Prostate gland (tissue), 2 donors: ENCODE measurements at regions not wholly inside any gene's neighbourhood (a gene's known extent, or its start where the extent isn't known, plus 50 kb on each side); places are given as distances from the start of the nearest gene placed in this dataset.

Experiments used
- DNase-seq: peaks from one replicate; pipeline ENCODE4 v3.0.0-alpha.2; 2019; ENCODE audit warnings: low spot score
- H3K27ac ChIP-seq, 2 donors: fragments of 200-600 bp; sonication (generic); 2 replicates each; pipeline ENCODE4 v1.5.1; 2017 to 2019
- H3K27me3 ChIP-seq: fragments of 200-600 bp; sonication (generic); replicated peaks from 2 replicates; pipeline ENCODE4 v1.5.1; 2019; ENCODE audit not compliant: insufficient read depth
- H3K36me3 ChIP-seq, 2 donors: fragments of 200-600 bp; sonication (generic); 1 replicate in 1 of 2; 2 replicates in 1 of 2; pipeline versions ENCODE4 v1.5.1 to v1.8.1; 2017 to 2019
- H3K4me1 ChIP-seq: fragments of 200-600 bp; sonication (generic); replicated peaks from 2 replicates; pipeline ENCODE4 v1.5.1; 2019
- H3K4me3 ChIP-seq, 2 donors: fragments of 200-600 bp; sonication (generic); 2 replicates each; pipeline ENCODE4 v1.5.1; 2017 to 2019
- H3K9me3 ChIP-seq: fragments of 200-600 bp; sonication (generic); 2 replicates; pipeline ENCODE4 v1.5.1; 2017
- POLR2A ChIP-seq: fragments of 450-650 bp; IDR thresholded peaks from one replicate; pipeline ENCODE4 v1.6.1; 2016; ENCODE audit warnings: antibody characterized with exemption, mild to moderate bottlenecking
- POLR2AphosphoS5 ChIP-seq: sonication (generic); formaldehyde crosslinking; IDR thresholded peaks from one replicate; pipeline ENCODE4 v1.6.1; 2017; ENCODE audit warnings: antibody characterized with exemption
- WGBS: methylation state at CpG from one replicate; pipeline ENCODE4 v1.1.5; 2018; 5-methylcytosine and 5-hydroxymethylcytosine counted together
- intact Hi-C: fragments of 100-400 bp; cut with DNase I; formaldehyde crosslinking; loops from one replicate; pipeline ENCODE4 v1.14.2; 2022
- TF ChIP-seq, protein P1 (sequence below), 4 experiments: fragments of 200-600 bp in 2 of 4; fragments of 450-650 bp in 2 of 4; sonication (generic) in 2 of 4; IDR thresholded peaks; 1 replicate in 3 of 4; 2 replicates in 1 of 4; pipeline ENCODE4 v1.5.1; 2016 to 2019; ENCODE audit warnings: antibody characterized with exemption in 4 of 4, mild to moderate bottlenecking in 2 of 4, moderate library complexity in 2 of 4

- H3K27ac ChIP-seq = no peak overlapping the region
- DNase-seq = no peak
These were observed 483.7 kb upstream of the PIK3R1 start for GRCh38 chr5:67731886-67732285.

DNA sequence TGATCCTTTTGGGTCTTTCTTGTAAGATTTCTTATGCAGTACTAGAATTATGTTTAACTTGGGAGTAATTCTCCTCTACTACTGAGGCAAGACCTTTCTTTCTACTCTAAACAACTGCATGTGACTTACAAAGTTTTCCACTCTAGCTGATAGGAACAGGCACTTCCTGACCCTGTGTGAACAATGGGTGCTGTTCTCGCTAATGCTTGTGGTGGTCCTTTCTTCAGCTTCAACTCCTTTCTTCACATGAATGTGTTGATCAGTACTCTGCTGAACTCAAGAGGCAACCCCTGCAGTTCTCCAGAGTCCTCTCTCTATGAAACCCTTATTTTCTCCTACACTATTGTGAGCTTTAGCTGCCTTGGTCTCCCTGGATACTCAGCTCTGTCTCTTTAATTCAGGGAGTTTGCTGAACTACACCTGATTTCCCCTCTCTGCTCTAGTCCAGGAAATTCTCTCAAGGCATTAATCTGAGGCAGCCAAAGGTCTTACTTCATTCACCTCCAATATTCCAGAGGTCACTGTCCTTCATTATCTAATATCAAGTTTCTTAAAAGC, 484.6 kb upstream of the PIK3R1 start:
- H3K4me1 ChIP-seq = no peaks in the 10 kb centered on the region
- no peak for TF ChIP-seq POLR2AphosphoS5
- no peak for TF ChIP-seq POLR2A
- H3K36me3 ChIP-seq = no peaks in the 10 kb centered on the region
- intact Hi-C loops = no loop called here
- WGBS = 100% methylated on average over 1 of the region's 1 CpG
- no peak overlapping the region for H3K4me3 ChIP-seq
- no peak overlapping the region for H3K27ac ChIP-seq
- no peak for DNase-seq
- H3K9me3 ChIP-seq = no peaks in the 10 kb centered on the region
- no peaks in the 10 kb centered on the region for H3K27me3 ChIP-seq

More at GRCh38 chr5:67731886-67732285, 483.7 kb upstream of the PIK3R1 start:
- TF ChIP-seq POLR2A (no peak), POLR2AphosphoS5 (no peak)
- TF ChIP-seq, protein P1, sequence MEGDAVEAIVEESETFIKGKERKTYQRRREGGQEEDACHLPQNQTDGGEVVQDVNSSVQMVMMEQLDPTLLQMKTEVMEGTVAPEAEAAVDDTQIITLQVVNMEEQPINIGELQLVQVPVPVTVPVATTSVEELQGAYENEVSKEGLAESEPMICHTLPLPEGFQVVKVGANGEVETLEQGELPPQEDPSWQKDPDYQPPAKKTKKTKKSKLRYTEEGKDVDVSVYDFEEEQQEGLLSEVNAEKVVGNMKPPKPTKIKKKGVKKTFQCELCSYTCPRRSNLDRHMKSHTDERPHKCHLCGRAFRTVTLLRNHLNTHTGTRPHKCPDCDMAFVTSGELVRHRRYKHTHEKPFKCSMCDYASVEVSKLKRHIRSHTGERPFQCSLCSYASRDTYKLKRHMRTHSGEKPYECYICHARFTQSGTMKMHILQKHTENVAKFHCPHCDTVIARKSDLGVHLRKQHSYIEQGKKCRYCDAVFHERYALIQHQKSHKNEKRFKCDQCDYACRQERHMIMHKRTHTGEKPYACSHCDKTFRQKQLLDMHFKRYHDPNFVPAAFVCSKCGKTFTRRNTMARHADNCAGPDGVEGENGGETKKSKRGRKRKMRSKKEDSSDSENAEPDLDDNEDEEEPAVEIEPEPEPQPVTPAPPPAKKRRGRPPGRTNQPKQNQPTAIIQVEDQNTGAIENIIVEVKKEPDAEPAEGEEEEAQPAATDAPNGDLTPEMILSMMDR (IDR thresholded peaks at IDR 0.05) = no peak
- Histone ChIP-seq H3K9me3 (no peaks in the 10 kb centered on the region), H3K27me3 (no peaks in the 10 kb centered on the region), H3K36me3 (no peaks in the 10 kb centered on the region), H3K4me1 (no peaks in the 10 kb centered on the region), H3K4me3 (no peak overlapping the region)
- WGBS = 96% methylated on average over 2 of the region's 2 CpGs
- intact Hi-C loops = no loop called here

GRCh38 chr5:67728326-67728890, 487.1 kb upstream of the PIK3R1 start:
- intact Hi-C loops = no loop called here
- H3K9me3 ChIP-seq = no peaks in the 10 kb centered on the region
- TF ChIP-seq, protein P1 (IDR thresholded peaks at IDR 0.05) = no peak
- TF ChIP-seq POLR2AphosphoS5 = no peak
- no peak for TF ChIP-seq POLR2A
- no peaks in the 10 kb centered on the region for H3K36me3 ChIP-seq
- WGBS = 29% methylated on average over 3 of the region's 3 CpGs
- H3K27ac ChIP-seq = no peak overlapping the region
- no peak for DNase-seq
- no peaks in the 10 kb centered on the region for H3K27me3 ChIP-seq
- no peak overlapping the region for H3K4me3 ChIP-seq
- no peaks in the 10 kb centered on the region for H3K4me1 ChIP-seq

- intact Hi-C loops = no loop called here
- WGBS = 77% methylated on average over 1 of the region's 1 CpG
- Histone ChIP-seq H3K9me3 (no peaks in the 10 kb centered on the region), H3K27ac (no peak overlapping the region), H3K4me1 (no peaks in the 10 kb centered on the region), H3K4me3 (no peak overlapping the region), H3K27me3 (no peaks in the 10 kb centered on the region), H3K36me3 (no peaks in the 10 kb centered on the region)
- no peak for DNase-seq
- TF ChIP-seq, protein P1 (IDR thresholded peaks at IDR 0.05) = no peak
- TF ChIP-seq POLR2AphosphoS5 (no peak), POLR2A (no peak)
These were observed 490.0 kb upstream of the PIK3R1 start for GRCh38 chr5:67725604-67726003.

DNA sequence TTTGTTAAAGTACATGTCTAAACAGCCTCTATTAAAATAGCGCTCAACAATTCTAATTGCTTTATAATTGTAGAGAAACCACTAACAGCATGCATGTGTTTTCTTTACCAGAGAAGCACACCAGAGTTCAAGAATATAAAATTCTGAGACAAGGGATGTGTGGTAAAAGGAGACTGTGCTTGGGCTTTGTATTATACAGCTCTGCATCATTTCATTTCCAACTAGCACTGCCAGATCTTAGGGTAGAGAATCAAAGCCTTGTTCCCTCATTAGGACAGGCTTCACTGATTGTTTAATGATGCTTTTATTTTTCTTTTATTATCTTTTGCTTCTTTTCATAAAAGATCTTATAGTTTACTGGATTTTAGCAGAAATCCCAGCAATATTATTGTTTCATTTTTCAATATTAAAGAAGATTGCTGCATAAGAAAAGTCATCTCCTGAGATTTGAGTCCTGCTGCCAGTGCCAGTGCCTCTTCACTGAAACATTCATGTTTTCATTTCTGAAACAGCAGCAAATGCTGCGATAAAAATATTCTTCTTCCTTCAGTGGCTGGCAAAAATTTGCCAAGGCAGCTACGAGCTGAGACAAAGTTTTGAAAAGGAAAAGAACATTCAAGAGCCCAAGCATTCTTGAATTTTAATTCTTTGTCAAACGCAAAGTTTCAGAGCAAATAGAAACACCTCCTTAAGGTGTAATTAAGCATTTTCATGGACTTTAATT, 491.0 kb upstream of the PIK3R1 start:
- Histone ChIP-seq H3K27ac (no peak overlapping the region), H3K4me1 (no peaks in the 10 kb centered on the region)

More for the DNA sequence above, 491.0 kb upstream of the PIK3R1 start:
- WGBS = 40% methylated on average over 4 of the region's 4 CpGs
- Histone ChIP-seq H3K27me3 (no peaks in the 10 kb centered on the region), H3K36me3 (no peaks in the 10 kb centered on the region), H3K4me3 (no peak overlapping the region), H3K9me3 (no peaks in the 10 kb centered on the region)
- intact Hi-C loops = no loop called here
- TF ChIP-seq POLR2A = no peak
- TF ChIP-seq POLR2AphosphoS5 = no peak
- TF ChIP-seq, protein P1 (IDR thresholded peaks at IDR 0.05) = no peak
- no peak for DNase-seq
